HCT116 (cell line): ENCODE measurements at regions not wholly inside any gene's neighbourhood (a gene's known extent, or its start where the extent isn't known, plus 50 kb on each side); places are given as distances from the start of the nearest gene placed in this dataset.

ENCODE experiments used
- ATAC-seq: fragments of 200-7000 bp; cut with Tn5 transposase; 2 replicates; pipeline ENCODE4 v1.9.1; 2020; ENCODE audit warnings: mild to moderate bottlenecking, moderate library complexity
- BruUV-seq: library from RNA; stranded (reverse); fragments of 400-500 nt; replicated peaks from 2 replicates; lab custom pipeline; 2021; lab: Mats Ljungman, UMichigan
- CTCF ChIA-PET: fragments of 300-600 bp; sonication (Branson Sonifier 250); formaldehyde crosslinking; loops from one replicate; lab custom pipeline; 2021; ENCODE audit warnings: antibody characterized with exemption; lab: Charles Lee
- POLR2A ChIA-PET: fragments of 300-600, 350-600 bp; sonication (Branson Sonifier 250); formaldehyde crosslinking; loops from one replicate; lab custom pipeline; 2021; ENCODE audit warnings: antibody characterized with exemption; lab: Charles Lee
- RAD21 ChIA-PET, 2 experiments: fragments of 300-600 bp; sonication (Branson Sonifier 250); formaldehyde crosslinking; loops; one replicate each; lab custom pipeline; 2023; ENCODE audit warnings: low total read pairs in 2 of 2; ENCODE audit not compliant: uncharacterized antibody in 2 of 2, unreplicated experiment in 2 of 2, low non-redundant PET in 1 of 2; lab: Charles Lee
- DNase-seq: peaks from one replicate; pipeline ENCODE4 v3.0.0-alpha.2; 2010; ENCODE audit warnings: low read depth, low spot score
- H2AFZ ChIP-seq: fragments of 200-600 bp; shearing (Covaris generic), sonication (generic); 2 replicates; pipeline ENCODE4 v1.6.1; 2017; ENCODE audit warnings: low read depth, mixed run types, mixed read lengths, antibody characterized with exemption, low read length; ENCODE audit not compliant: poor library complexity, severe bottlenecking
- H3K27ac ChIP-seq: 2 replicates; pipeline ENCODE4 v1.5.1; 2012; ENCODE audit warnings: low read depth, low read length
- H3K27me3 ChIP-seq: fragments of 200-600 bp; sonication (generic); 2 replicates; pipeline ENCODE4 v1.6.1; 2016; ENCODE audit warnings: mixed run types, low read length, mixed read lengths; ENCODE audit not compliant: insufficient read depth
- H3K36me3 ChIP-seq, 2 experiments: fragments of 200-500 bp in 1 of 2; fragments of 200-600 bp in 1 of 2; sonication (Bioruptor generic) in 1 of 2; sonication (generic) in 1 of 2; 2 replicates each; pipeline versions ENCODE4 v1.5.1 to v1.6.1; 2014 to 2016; ENCODE audit warnings: low read length in 2 of 2, inconsistent platforms in 1 of 2, mixed read lengths in 1 of 2, mixed run types in 1 of 2; ENCODE audit not compliant: insufficient read depth in 2 of 2, control insufficient read depth in 1 of 2
- H3K4me1 ChIP-seq, 2 experiments: fragments of 200-600 bp in 1 of 2; sonication (generic) in 1 of 2; 2 replicates each; pipeline versions ENCODE4 v1.5.1 to v1.6.1; 2012 to 2017; ENCODE audit warnings: low read length in 2 of 2, inconsistent platforms in 1 of 2, mild to moderate bottlenecking in 1 of 2, mixed read lengths in 1 of 2, mixed run types in 1 of 2, moderate library complexity in 1 of 2; ENCODE audit not compliant: insufficient read depth in 2 of 2, control insufficient read depth in 1 of 2
- H3K4me2 ChIP-seq: fragments of 200-600 bp; sonication (generic); 2 replicates; pipeline ENCODE4 v1.6.1; 2017; ENCODE audit warnings: mixed run types, low read length, mixed read lengths
- H3K4me3 ChIP-seq, 2 experiments: fragments of 200-600 bp in 1 of 2; sonication (generic) in 1 of 2; replicated peaks in 1 of 2; 2 replicates each; pipeline ENCODE4 v1.5.1; 2011 to 2016; ENCODE audit warnings: low read length in 2 of 2, control low read depth in 1 of 2, low read depth in 1 of 2, mild to moderate bottlenecking in 1 of 2, mixed read lengths in 1 of 2, mixed run types in 1 of 2
- H3K79me2 ChIP-seq: fragments of 200-600 bp; sonication (generic); 2 replicates; pipeline ENCODE4 v1.6.1; 2017; ENCODE audit warnings: mild to moderate bottlenecking, mixed run types, low read length, moderate library complexity, mixed read lengths; ENCODE audit not compliant: insufficient read depth
- H3K9ac ChIP-seq: fragments of 200-600 bp; sonication (generic); 2 replicates; pipeline ENCODE4 v1.6.1; 2016; ENCODE audit warnings: low read length, mixed read lengths
- H3K9me2 ChIP-seq: fragments of 200-600 bp; sonication (generic), shearing (Covaris generic); 2 replicates; pipeline ENCODE4 v1.6.1; 2017; ENCODE audit warnings: mixed run types, mild to moderate bottlenecking, moderate library complexity; ENCODE audit not compliant: insufficient read depth
- H3K9me3 ChIP-seq, 2 experiments: fragments of 200-500 bp in 1 of 2; fragments of 200-600 bp in 1 of 2; sonication (Bioruptor generic) in 1 of 2; sonication (generic) in 1 of 2; 2 replicates each; pipeline ENCODE4 v1.6.1; 2014 to 2017; ENCODE audit warnings: low read length in 2 of 2, mixed read lengths in 2 of 2, inconsistent platforms in 1 of 2, low read depth in 1 of 2, mild to moderate bottlenecking in 1 of 2, mixed run types in 1 of 2, moderate library complexity in 1 of 2; ENCODE audit not compliant: control insufficient read depth in 1 of 2, insufficient read depth in 1 of 2
- H4K20me1 ChIP-seq: fragments of 200-600 bp; sonication (generic), shearing (Covaris generic); 2 replicates; pipeline ENCODE4 v1.6.1; 2017; ENCODE audit warnings: mixed run types, mild to moderate bottlenecking, moderate library complexity; ENCODE audit not compliant: insufficient read depth
- FOSL1 ChIP-seq: IDR thresholded peaks from 2 replicates; pipeline ENCODE4 v1.6.1; 2012; ENCODE audit warnings: low read depth
- RAD21 ChIP-seq: IDR thresholded peaks from 2 replicates; pipeline ENCODE4 v1.6.1; 2012; ENCODE audit warnings: low read depth, mild to moderate bottlenecking
- ZBTB33 ChIP-seq: IDR thresholded peaks from 2 replicates; pipeline ENCODE4 v1.6.1; 2011; ENCODE audit warnings: mild to moderate bottlenecking, low read length, moderate library complexity; ENCODE audit not compliant: insufficient replicate concordance; ENCODE audit errors: extremely low read depth
- intact Hi-C: fragments of 100-400 bp; cut with micrococcal nuclease; formaldehyde crosslinking; loops from 2 replicates; pipeline ENCODE4 v1.10.0; 2022
- TF ChIP-seq, protein P1 (sequence below): IDR thresholded peaks from 2 replicates; pipeline ENCODE4 v1.6.1; 2012; ENCODE audit warnings: low read depth

DNA sequence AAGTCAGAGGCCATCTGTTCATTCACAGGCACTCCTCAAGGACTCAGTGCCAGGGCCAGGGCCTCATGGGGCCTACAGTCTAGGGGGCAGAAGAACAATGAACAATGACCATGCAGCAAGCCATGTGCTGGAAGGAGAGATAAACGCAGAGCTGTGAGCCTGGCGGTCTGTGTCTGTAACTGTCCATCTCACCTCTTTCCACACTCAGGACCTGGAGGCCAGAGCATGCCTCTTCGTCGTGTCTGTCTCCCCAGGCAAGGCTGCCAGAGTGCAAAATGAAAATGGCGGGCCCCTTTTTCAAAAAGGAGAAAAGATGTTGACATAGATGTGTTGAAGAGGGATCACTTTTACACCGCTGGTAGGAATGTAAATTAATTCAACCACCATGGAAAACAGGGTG is 78.5 kb downstream of the MSX1 start (continued):
- TF ChIP-seq, protein P1, sequence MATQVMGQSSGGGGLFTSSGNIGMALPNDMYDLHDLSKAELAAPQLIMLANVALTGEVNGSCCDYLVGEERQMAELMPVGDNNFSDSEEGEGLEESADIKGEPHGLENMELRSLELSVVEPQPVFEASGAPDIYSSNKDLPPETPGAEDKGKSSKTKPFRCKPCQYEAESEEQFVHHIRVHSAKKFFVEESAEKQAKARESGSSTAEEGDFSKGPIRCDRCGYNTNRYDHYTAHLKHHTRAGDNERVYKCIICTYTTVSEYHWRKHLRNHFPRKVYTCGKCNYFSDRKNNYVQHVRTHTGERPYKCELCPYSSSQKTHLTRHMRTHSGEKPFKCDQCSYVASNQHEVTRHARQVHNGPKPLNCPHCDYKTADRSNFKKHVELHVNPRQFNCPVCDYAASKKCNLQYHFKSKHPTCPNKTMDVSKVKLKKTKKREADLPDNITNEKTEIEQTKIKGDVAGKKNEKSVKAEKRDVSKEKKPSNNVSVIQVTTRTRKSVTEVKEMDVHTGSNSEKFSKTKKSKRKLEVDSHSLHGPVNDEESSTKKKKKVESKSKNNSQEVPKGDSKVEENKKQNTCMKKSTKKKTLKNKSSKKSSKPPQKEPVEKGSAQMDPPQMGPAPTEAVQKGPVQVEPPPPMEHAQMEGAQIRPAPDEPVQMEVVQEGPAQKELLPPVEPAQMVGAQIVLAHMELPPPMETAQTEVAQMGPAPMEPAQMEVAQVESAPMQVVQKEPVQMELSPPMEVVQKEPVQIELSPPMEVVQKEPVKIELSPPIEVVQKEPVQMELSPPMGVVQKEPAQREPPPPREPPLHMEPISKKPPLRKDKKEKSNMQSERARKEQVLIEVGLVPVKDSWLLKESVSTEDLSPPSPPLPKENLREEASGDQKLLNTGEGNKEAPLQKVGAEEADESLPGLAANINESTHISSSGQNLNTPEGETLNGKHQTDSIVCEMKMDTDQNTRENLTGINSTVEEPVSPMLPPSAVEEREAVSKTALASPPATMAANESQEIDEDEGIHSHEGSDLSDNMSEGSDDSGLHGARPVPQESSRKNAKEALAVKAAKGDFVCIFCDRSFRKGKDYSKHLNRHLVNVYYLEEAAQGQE: no peak
- TF ChIP-seq, all 23 proteins: peak for 0

- Histone ChIP-seq H3K36me3 (no peaks in the 10 kb centered on the region), H3K4me1 (no peaks in the 10 kb centered on the region), H3K9ac (no peak overlapping the region), H3K4me3 (no peak overlapping the region), H3K4me2 (no peak overlapping the region), H3K9me2 (no peaks in the 10 kb centered on the region), H4K20me1 (no peaks in the 10 kb centered on the region), H3K9me3 (no peaks in the 10 kb centered on the region), H3K27me3 (no peaks in the 10 kb centered on the region), H2AFZ (no peak overlapping the region), H3K79me2 (no peaks in the 10 kb centered on the region), H3K27ac (no peak overlapping the region)
- POLR2A ChIA-PET: no interaction called here
- no TSS peak for BruUV-seq
- TF ChIP-seq FOSL1 (no peak), RAD21 (no peak), ZBTB33 (no peak)
- intact Hi-C loops: no loop called here
- no peak for ATAC-seq
- RAD21 ChIA-PET: no interaction called here
- no peak for DNase-seq
- CTCF ChIA-PET: no interaction called here
Observed at GRCh38 chr4:4941751-4942150, 77.5 kb downstream of the CYTL1 start.
